GM12878 (cell line): ENCODE measurements at regions not wholly inside any gene's neighbourhood (a gene's known extent, or its start where the extent isn't known, plus 50 kb on each side); places are given as distances from the start of the nearest gene placed in this dataset.

Experiments
- ATAC-seq: fragments of 200-7000 bp; cut with Tn5 transposase; 3 replicates; pipeline ENCODE4 v1.9.1; 2020; ENCODE audit warnings: mild to moderate bottlenecking, moderate library complexity
- BruUV-seq: library from RNA; stranded (reverse); fragments of 400-500 nt; replicated peaks from 2 replicates; lab custom pipeline; 2021; lab: Mats Ljungman, UMichigan
- CTCF ChIA-PET: fragments of 300-600 bp; sonication (Branson Sonifier 250); formaldehyde crosslinking; extraction: SDS; loops from one replicate; lab custom pipeline; 2021; ENCODE audit warnings: inconsistent platforms; lab: Yijun Ruan, JAX
- POLR2A ChIA-PET: fragments of 350-600 bp; formaldehyde crosslinking; extraction: SDS; loops from one replicate; lab custom pipeline; 2021; ENCODE audit warnings: inconsistent platforms; lab: Charles Lee
- RAD21 ChIA-PET: fragments of 300-600 bp; sonication (Branson Sonifier 250); formaldehyde crosslinking; loops from one replicate; lab custom pipeline; 2023; ENCODE audit warnings: antibody characterized with exemption; ENCODE audit not compliant: unreplicated experiment; lab: Charles Lee
- SMC1A ChIA-PET: fragments of 300-600 bp; sonication (Branson Sonifier 250); formaldehyde crosslinking; loops from one replicate; lab custom pipeline; 2023; ENCODE audit not compliant: unreplicated experiment, uncharacterized antibody; lab: Charles Lee
- DNase-seq: peaks from one replicate; pipeline ENCODE4 v3.0.0-alpha.2; 2011; ENCODE audit warnings: low read depth, low spot score
- FAIRE-seq: peaks from 3 replicates; lab custom pipeline; 2011; peaks lifted over from hg19 to GRCh38; lab: Jason Lieb, UNC
- H2AFZ ChIP-seq: 2 replicates; pipeline ENCODE4 v1.6.0; 2011; ENCODE audit warnings: low read depth, low read length, control low read depth; ENCODE audit not compliant: control insufficient read depth
- H3K27ac ChIP-seq: 2 replicates; pipeline ENCODE4 v1.5.1; 2011; ENCODE audit warnings: control low read depth; ENCODE audit not compliant: control insufficient read depth, insufficient read depth
- H3K27me3 ChIP-seq, 2 experiments: replicated peaks in 1 of 2; 2 replicates each; pipeline versions ENCODE4 v1.6.0 to v1.6.1; 2011; ENCODE audit warnings: low read length in 1 of 2; ENCODE audit not compliant: control insufficient read depth in 2 of 2, insufficient read depth in 2 of 2
- H3K36me3 ChIP-seq, 2 experiments: 2 replicates each; pipeline ENCODE4 v1.5.1; 2011; ENCODE audit warnings: low read length in 1 of 2; ENCODE audit not compliant: control insufficient read depth in 2 of 2, insufficient read depth in 2 of 2
- H3K4me1 ChIP-seq: 2 replicates; pipeline ENCODE4 v1.6.1; 2011; ENCODE audit warnings: mild to moderate bottlenecking, low read length, moderate library complexity, mixed read lengths; ENCODE audit not compliant: control insufficient read depth, insufficient read depth
- H3K4me2 ChIP-seq: 2 replicates; pipeline ENCODE4 v1.6.0; 2011; ENCODE audit warnings: control low read depth; ENCODE audit not compliant: control insufficient read depth, insufficient read depth
- H3K4me3 ChIP-seq: fragments of 200-600 bp; sonication (generic); 2 replicates; pipeline ENCODE4 v1.5.1; 2016
- H3K79me2 ChIP-seq: 2 replicates; pipeline ENCODE4 v1.6.0; 2011; ENCODE audit warnings: low read length; ENCODE audit not compliant: control insufficient read depth, insufficient read depth
- H3K9ac ChIP-seq: 2 replicates; pipeline ENCODE4 v1.8.0; 2011; ENCODE audit warnings: low read length, control low read depth, mixed read lengths; ENCODE audit not compliant: control insufficient read depth, insufficient read depth
- H3K9me3 ChIP-seq: replicated peaks from 3 replicates; pipeline ENCODE4 v1.5.1; 2011; ENCODE audit warnings: mild to moderate bottlenecking, low read length; ENCODE audit not compliant: control insufficient read depth, insufficient read depth
- H4K20me1 ChIP-seq: 2 replicates; pipeline ENCODE4 v1.6.0; 2011; ENCODE audit not compliant: control insufficient read depth, insufficient read depth
- ATF2 ChIP-seq: IDR thresholded peaks from 2 replicates; pipeline ENCODE4 v1.6.1; 2012; ENCODE audit warnings: low read length, inconsistent platforms
- BCLAF1 ChIP-seq: fragments of 450-650 bp; IDR thresholded peaks from 2 replicates; pipeline ENCODE4 v1.6.1; 2017; ENCODE audit warnings: antibody characterized with exemption, mild to moderate bottlenecking, moderate library complexity
- CBX3 ChIP-seq: fragments of 200-600 bp; sonication (generic); IDR thresholded peaks from 2 replicates; pipeline ENCODE4 v1.6.1; 2016; ENCODE audit warnings: low read depth, borderline replicate concordance
- CHD1 ChIP-seq: IDR thresholded peaks from 2 replicates; pipeline ENCODE4 v1.6.1; 2012; ENCODE audit warnings: low read depth, low read length, improper control_type of control experiment
- E2F4 ChIP-seq: IDR thresholded peaks from 2 replicates; pipeline ENCODE4 v1.6.1; 2012; ENCODE audit warnings: low read depth, low read length, improper control_type of control experiment
- KAT2A ChIP-seq: conservative IDR thresholded peaks from 2 replicates; pipeline ENCODE4 v1.6.1; 2011; ENCODE audit warnings: low read depth, low read length; ENCODE audit not compliant: control insufficient read depth
- MAX ChIP-seq: IDR thresholded peaks from 2 replicates; pipeline ENCODE4 v1.6.1; 2012; ENCODE audit warnings: low read depth, low read length, improper control_type of control experiment
- MEF2B ChIP-seq: fragments of 450-650 bp; IDR thresholded peaks from 2 replicates; pipeline ENCODE4 v1.6.1; 2018; ENCODE audit warnings: mild to moderate bottlenecking, moderate library complexity; ENCODE audit not compliant: partially characterized antibody, poor library complexity, severe bottlenecking
- NFYB ChIP-seq: IDR thresholded peaks from 2 replicates; pipeline ENCODE4 v1.6.1; 2011; ENCODE audit warnings: low read depth, mild to moderate bottlenecking, low read length, improper control_type of control experiment, moderate library complexity; ENCODE audit not compliant: insufficient read depth
- PAX5 ChIP-seq: IDR thresholded peaks from 2 replicates; pipeline ENCODE4 v1.6.1; 2011; ENCODE audit warnings: low read depth, low read length, borderline replicate concordance
- POLR2A ChIP-seq: IDR thresholded peaks from 2 replicates; pipeline ENCODE4 v1.6.1; 2011; ENCODE audit warnings: low read depth, mild to moderate bottlenecking, low read length
- POLR2AphosphoS5 ChIP-seq: IDR thresholded peaks from 2 replicates; pipeline ENCODE4 v1.6.1; 2011; ENCODE audit warnings: mild to moderate bottlenecking, low read length, inconsistent platforms
- RBBP5 ChIP-seq: fragments of 200-600 bp; sonication (generic); conservative IDR thresholded peaks from 2 replicates; pipeline ENCODE4 v1.6.1; 2016
- SKIL ChIP-seq: fragments of 450-650 bp; IDR thresholded peaks from 2 replicates; pipeline ENCODE4 v1.6.1; 2017; ENCODE audit warnings: mild to moderate bottlenecking, low read depth, inconsistent platforms; ENCODE audit not compliant: poor library complexity, severe bottlenecking
- SMARCA5 ChIP-seq: fragments of 450-650 bp; IDR thresholded peaks from 2 replicates; pipeline ENCODE4 v1.6.1; 2017; ENCODE audit warnings: mild to moderate bottlenecking
- STAT1 ChIP-seq: fragments of 450-650 bp; conservative IDR thresholded peaks from 2 replicates; pipeline ENCODE4 v1.6.1; 2014; ENCODE audit warnings: antibody characterized with exemption, mild to moderate bottlenecking
- WRNIP1 ChIP-seq: IDR thresholded peaks from 2 replicates; pipeline ENCODE4 v1.6.1; 2011; ENCODE audit warnings: low read depth, low read length, improper control_type of control experiment, borderline replicate concordance
- ZNF24 ChIP-seq: fragments of 450-650 bp; IDR thresholded peaks from 2 replicates; pipeline ENCODE4 v1.6.1; 2017; ENCODE audit warnings: antibody characterized with exemption, mild to moderate bottlenecking
- WGBS: methylation state at CpG from one replicate; pipeline ENCODE4 v1.1.6; 2016; ENCODE audit warnings: low lambda C conversion rate; ENCODE audit not compliant: insufficient replicate concordance, insufficient coverage; ENCODE audit errors: missing lambda C conversion rate; 5-methylcytosine and 5-hydroxymethylcytosine counted together
- in situ Hi-C: fragments of 300-500 bp; cut with MboI; formaldehyde crosslinking; loops from 9 replicates; pipeline ENCODE4 v1.14.3; 2018; ENCODE audit warnings: mixed read lengths
- intact Hi-C: fragments of 100-400 bp; cut with micrococcal nuclease; formaldehyde crosslinking; loops from one replicate; pipeline ENCODE4 v1.14.2; 2022; ENCODE audit not compliant: unreplicated experiment

- no peak overlapping the region for H3K4me2 ChIP-seq
- no peaks in the 10 kb centered on the region for H3K79me2 ChIP-seq
- no peaks in the 10 kb centered on the region for H4K20me1 ChIP-seq
- no peak for FAIRE-seq
- no peak overlapping the region for H3K4me3 ChIP-seq
- H3K36me3 ChIP-seq = no peaks in the 10 kb centered on the region
- no peaks in the 10 kb centered on the region for H3K9me3 ChIP-seq
- no peak for TF ChIP-seq NFYB
- no peak for TF ChIP-seq KAT2A
- TF ChIP-seq SKIL = no peak
- no peak for TF ChIP-seq BCLAF1
- TF ChIP-seq ATF2 = no peak
- TF ChIP-seq WRNIP1 = no peak
- TF ChIP-seq MEF2B = no peak
- no peak for TF ChIP-seq SMARCA5
- no peak for TF ChIP-seq PAX5
- no peak for TF ChIP-seq E2F4
- TF ChIP-seq CHD1 = no peak
- TF ChIP-seq RBBP5 = no peak
- TF ChIP-seq MAX = no peak
- no peak for TF ChIP-seq POLR2AphosphoS5
- TF ChIP-seq CBX3 = no peak
- no peak for TF ChIP-seq ZNF24
- TF ChIP-seq POLR2A = no peak
- no peak for TF ChIP-seq STAT1
- TF ChIP-seq, all 136 proteins: peak for 0
- ChIA-PET CTCF (interaction anchor here (2.9 kb wide), 1 partner anchor 656 kb away, joined by 21 read pairs; no protein-coding TSS in a partner anchor), RAD21 (no interaction called here), SMC1A (interaction anchor here (1.5 kb wide), 1 partner anchor 514 kb away, joined by 4 read pairs; no protein-coding TSS in a partner anchor), POLR2A (no interaction called here)
- ATAC-seq (no peak), DNase-seq (no peak)
- H3K9ac ChIP-seq = no peak overlapping the region
- intact Hi-C loops (no loop called here), in situ Hi-C loops (loop anchor here (10.0 kb wide), 1 partner anchor 657 kb away; no protein-coding TSS in a partner anchor)
- no peaks in the 10 kb centered on the region for H3K4me1 ChIP-seq
- WGBS = 0% methylated on average over 1 of the region's 1 CpG
- no peak overlapping the region for H2AFZ ChIP-seq
- no TSS peak for BruUV-seq
- H3K27me3 ChIP-seq = peaks cover 0 to 3% of the 10 kb centered on the region in 2 experiments; a peak in 3 of 4 replicates
- H3K27ac ChIP-seq = no peak overlapping the region
Observed at GRCh38 chr21:35402061-35402460, 353.0 kb upstream of the RUNX1 start.
